Loucy (cell line): ENCODE measurements at regions not wholly inside any gene's neighbourhood (a gene's known extent, or its start where the extent isn't known, plus 50 kb on each side); places are given as distances from the start of the nearest gene placed in this dataset.

Experiments
- EZH2phosphoT487 ChIP-seq: fragments of 200-600 bp; IDR thresholded peaks from 2 replicates; pipeline ENCODE4 v1.6.1; 2018; ENCODE audit warnings: antibody characterized with exemption, mild to moderate bottlenecking, moderate library complexity, borderline replicate concordance
- TF ChIP-seq, protein P1 (sequence below): fragments of 200-600 bp; sonication (generic); conservative IDR thresholded peaks from 2 replicates; pipeline ENCODE4 v1.5.1; 2014; ENCODE audit warnings: mild to moderate bottlenecking, antibody characterized with exemption, low read length

DNA sequence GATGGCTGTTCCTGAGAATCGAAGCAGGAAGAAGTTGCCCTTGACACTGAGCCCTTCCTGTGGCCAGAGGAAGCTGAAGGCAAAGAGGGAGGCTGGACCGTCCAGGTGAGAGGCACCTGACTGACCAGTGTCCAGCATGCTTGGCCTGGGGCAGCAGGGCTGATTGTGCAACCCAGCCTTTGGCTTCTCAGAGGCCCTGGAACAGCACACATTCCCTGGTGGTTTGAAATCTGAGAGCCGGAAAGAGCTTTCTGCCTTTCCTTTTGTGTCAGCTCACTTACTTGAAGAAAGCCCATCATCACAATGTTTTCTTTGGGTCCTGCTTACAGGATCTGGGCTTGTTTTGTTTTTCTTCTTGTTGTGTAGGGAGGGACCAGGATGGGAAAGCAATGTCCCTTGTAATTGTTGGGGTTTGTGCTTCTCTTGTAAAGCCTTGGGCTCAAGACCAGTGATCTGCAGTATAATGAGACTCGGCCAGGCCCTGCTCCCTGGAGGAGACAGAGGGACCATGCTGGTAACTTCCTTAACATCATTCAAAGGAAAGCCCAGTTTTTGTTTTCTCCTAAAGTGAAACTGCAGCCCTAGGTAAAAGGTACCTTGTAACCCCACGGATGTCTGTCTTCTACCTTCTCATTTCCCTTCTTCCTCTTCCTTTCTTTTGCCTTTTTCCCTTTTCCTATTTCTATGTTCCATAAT lies 213.7 kb downstream of the NXNL2 start:
- TF ChIP-seq, protein P1, sequence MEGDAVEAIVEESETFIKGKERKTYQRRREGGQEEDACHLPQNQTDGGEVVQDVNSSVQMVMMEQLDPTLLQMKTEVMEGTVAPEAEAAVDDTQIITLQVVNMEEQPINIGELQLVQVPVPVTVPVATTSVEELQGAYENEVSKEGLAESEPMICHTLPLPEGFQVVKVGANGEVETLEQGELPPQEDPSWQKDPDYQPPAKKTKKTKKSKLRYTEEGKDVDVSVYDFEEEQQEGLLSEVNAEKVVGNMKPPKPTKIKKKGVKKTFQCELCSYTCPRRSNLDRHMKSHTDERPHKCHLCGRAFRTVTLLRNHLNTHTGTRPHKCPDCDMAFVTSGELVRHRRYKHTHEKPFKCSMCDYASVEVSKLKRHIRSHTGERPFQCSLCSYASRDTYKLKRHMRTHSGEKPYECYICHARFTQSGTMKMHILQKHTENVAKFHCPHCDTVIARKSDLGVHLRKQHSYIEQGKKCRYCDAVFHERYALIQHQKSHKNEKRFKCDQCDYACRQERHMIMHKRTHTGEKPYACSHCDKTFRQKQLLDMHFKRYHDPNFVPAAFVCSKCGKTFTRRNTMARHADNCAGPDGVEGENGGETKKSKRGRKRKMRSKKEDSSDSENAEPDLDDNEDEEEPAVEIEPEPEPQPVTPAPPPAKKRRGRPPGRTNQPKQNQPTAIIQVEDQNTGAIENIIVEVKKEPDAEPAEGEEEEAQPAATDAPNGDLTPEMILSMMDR = no peak
- no peak for TF ChIP-seq EZH2phosphoT487
